Activated CD8-positive, alpha-beta memory T cell treated with anti-CD3 and anti-CD28 coated beads, Interleukin-2, amount 50 U/mL, for 24 hours (primary cell): ENCODE measurements at regions not wholly inside any gene's neighbourhood (a gene's known extent, or its start where the extent isn't known, plus 50 kb on each side); places are given as distances from the start of the nearest gene placed in this dataset.

Experiments used
- DNase-seq: peaks from one replicate; pipeline ENCODE4 v3.0.0-alpha.2; 2020; ENCODE audit errors: extremely low read depth

DNA sequence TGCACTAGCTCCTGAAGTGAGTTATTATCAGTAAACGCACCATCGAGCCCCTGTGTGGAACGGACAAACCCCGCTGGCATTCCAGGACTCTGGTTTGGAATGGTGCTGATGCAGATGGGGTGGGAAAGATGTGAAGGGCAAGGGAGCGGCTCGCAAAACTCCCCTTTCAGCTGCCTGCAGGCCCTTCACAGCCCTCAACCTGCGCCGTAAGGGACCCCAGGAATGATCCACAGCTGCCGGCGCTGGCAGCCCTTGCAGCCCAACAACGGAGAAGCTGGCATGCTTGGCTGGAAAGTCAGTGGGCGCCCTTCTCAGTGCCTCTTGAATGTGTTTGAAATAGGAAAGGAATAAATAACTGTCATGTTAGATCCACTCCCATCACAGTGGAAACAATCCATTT, 1445.5 kb downstream of the BRD1 start:
- no peak for DNase-seq

DNA sequence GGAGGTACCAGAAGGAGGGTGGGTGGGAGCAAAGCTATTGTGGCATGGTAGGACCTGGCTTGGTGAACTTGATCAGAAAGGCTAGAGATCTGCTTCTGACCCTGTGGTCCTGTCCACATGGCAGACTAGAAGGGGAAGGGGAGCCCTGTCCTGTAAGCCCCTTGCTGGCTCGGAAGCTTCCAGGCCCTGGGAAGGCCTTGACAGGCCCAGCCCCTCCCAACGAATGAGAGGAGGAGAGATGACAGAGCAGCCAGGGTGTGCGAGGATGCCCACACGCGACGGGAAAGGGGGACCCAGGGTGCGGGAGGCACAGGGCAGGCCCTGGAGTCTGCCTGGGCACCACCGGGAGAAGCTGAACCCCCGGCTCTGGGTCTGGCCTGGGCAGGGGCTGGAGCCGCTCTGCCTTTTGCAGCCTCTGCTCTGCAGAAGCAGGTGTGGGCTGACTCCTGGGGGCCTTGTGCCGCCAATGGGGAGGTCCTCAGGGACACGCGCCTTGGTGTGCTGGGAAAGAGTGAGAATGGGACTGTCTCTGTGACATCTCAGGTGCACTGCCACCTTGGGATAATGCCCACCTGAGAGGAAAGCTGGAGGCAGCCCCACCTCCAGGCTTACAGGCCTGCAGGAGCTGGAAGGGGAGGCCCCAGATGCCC, 1447.5 kb downstream of the BRD1 start:
- DNase-seq: no peak

DNA sequence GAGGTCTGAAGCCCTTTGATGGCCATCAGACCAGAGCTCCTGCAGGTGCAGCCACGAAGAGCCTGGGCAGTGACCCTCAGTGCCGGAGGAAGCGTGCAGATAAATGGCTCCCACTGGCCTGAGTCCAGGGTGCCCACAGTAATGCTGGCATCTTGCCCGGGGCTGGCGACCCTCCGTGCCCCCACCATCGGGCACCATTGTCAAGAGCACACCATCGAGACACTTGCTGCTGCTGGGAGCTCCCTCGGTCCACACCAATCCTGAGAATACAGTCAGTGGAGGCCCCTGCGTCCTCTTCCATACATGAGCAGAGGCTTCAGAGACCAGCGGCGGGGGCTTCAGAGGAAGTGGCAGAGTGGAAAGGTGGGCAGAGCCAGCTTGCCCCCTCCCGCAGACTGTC, 1448.3 kb downstream of the BRD1 start:
- no peak for DNase-seq

DNA sequence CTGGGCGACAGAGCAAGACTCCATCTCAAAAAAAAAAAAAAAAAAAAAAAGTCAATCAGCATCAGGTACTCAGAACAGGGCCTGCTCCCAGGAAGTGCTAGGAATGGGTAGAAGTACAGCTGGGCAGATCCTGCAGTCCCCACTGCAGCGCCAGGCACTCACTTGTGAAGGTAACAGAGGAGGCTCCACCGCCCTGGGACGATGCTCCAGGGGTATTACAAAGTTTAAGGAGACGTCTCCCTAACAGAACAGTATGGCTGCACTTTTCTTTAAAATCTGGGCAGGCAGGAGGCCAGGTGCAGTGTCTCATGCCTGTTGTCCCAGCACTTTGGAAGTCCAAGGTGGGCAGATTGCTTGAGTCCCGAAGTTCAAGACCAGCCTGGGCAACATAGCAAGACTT, 1449.0 kb downstream of the BRD1 start:
- no peak for DNase-seq

DNA sequence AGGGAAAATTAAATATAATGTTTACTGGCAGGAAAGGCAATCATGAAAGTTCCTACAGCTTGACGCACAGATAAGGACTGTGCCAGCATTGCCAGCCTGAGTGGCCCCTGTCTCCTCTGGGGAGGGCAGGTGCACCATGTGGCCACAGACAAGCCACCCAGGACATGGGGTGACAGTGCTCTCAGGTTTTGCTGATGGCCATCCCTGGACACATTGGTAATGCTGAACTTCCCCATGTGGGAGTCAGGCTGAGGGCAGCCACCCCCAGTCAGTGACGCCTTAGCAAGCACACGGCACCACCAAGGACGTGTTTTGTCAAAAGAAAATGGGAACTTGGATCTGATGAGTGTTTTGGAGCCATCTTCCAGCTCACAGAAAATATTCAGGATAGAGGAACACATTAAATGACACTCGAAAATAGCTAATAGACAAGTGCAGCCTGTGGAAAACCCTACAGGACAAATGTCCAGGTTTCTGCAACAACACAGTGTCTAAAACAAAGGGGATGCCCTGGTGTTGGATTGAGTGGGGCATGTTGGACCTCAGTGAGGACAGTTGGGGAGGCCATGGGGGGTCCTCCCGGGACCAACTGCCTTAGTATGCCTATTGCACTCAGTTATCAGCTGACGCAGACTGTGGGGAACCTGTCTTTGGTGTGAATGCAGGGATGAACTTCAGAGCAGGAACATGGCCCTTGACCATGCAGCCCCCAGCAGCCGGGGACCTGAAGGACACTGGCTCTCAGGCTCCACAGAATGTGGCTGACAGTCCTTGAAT, 1450.5 kb downstream of the BRD1 start:
- DNase-seq: no peak

DNA sequence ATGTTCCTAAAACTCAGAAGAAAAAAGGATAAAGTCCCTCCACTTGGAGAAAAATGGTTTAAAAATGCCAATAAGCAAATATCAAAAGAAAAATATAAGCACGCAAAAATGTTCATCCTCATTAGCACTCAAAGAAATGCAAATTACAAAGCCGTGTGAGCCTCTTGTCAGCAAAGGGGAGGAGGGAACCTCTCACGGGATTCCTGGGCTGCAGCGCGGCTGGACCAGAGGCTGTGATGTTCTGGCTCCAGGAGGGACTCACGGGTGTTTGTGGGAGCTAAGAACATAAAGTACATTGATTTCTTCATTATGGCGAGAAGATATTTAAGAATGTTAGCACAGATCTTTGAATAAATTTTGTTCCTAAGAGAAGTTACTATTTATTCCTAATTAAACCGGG, 1451.2 kb downstream of the BRD1 start:
- DNase-seq: no peak

DNA sequence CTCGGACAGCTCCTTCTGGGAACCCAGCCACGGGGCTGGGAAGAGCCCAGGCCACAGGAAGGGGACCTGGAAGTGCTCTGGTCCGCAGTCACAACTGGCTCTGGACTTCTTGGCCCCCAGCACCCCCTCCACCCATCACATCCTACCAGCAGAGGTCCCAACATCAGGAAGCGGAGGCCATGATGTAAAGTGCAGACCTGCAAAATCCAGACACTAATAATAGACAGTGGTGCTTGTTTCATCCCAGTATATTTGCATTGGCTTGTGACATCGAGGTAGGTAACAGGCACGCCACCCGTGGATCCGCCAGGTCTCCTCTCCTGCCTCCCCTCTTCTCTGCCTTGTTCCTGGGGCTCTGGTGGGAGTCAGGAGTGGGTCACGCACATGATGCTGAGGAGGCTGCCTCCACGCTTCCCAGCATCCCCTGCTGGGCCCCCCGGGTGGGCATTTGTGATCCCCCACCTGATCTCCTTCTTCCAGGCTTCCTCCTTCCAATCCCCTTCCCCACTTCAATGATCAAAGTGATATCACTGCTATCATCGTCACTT, 1454.0 kb downstream of the BRD1 start:
- DNase-seq: no peak

DNA sequence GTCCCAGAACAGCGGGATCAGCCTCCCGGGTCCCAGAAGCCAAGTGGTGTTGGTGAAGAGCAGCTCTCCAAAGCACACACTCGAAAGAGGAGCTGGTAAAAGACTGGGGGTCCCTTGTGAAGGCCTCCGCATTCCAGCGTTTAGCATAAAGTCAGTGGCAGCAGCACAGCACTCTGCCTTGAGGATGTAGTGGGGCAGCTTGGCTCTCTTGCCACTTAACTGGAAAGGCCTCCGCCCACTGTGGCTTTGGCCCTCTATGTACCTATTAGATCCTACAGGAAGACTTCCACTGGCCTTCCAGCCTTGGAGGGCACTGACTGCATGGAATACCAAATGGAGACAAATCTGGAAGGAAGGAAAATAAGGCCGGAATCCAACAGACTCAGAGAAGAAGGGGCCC, 1455.3 kb downstream of the BRD1 start:
- DNase-seq: no peak

DNA sequence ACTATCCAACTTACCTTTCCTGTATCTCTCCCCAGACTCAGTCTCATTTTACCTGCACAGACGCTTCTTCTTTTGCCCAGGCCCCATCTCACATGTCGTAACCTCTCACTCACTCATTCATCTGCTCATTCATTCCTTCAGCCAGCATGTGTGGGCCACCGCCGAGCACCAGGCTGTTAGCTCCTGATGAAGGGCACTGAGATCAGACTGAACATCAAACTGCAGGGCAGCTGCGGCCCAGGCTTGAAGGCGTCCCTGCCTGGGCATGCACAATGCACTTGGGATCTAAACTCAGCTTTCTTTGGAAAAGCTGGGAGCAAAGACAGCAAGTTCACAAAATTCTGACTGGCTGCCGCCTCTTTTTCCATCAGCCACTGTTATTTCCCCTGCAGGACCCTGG, 1456.3 kb downstream of the BRD1 start:
- no peak for DNase-seq

DNA sequence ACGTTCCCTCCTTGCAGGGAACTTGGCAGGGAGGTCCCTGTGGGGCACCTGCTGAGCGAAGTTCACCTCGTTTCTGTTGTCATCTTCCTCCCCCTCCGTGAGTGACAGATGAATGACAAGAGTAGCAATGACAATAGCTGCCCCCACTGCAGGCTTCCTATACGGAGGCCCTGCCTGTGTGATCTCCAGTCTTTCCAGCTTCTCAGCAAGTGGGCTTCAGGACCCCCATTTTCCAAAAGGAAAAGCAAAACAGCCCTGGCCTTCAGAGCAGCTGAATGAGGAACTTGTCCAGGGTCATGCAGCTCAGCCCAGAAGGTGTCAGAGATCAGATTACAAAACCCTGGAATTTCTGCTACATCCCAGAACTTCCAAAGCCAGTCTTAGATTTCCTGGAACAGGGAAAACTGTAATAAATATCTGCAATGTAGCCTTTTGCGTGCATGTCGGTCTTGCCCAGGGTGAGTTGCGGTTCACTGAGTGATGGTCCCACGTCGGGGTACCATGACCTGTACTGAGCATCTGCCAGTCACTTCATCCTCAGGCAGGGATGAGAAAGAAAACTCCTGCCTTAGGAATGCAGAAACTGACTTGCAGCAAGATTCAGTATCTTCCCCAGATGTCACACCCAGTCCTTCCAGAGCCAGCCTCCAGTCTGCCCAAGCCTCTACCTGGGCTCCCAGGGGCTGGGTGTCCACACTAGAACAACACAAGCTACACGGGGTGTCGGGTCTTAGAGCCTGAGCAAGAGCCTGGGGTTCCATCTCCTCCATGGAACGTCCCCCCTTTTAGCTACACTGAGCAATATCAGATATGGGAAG, 1457.0 kb downstream of the BRD1 start:
- DNase-seq: no peak

DNA sequence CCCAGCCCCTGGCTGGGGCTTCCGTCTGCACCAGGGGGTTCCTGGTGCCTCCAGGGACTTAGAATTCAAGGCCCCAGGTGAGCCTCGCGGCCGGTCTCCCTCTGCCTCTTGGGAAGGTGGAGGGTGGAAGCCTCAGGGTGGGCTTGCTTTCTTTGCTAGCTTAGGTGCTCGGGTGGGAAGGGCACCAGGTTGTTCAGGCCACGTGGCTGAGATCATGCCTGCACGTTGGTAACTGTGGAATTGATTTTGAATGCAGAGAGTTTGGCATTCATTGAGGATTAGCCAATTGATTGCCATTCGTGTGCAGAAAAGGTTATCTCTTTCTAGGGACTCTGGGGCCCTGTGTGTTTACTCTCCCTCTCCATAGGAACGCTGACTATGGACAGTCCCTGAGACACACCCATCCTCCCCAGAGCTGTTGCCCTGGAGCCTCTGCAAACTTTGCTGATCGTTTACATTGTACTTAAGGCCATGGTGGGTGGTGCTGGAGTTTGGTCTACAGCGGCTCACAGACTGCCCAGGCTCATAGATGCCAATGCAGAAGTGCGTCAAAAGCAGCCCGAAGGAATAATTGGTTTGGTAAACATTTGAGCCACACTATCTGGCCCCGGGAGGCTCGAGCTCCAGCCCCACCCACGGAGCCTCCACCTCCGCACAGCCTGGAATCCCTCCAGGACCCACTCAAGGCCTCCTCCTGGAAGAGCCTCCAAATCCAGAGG, 1457.7 kb downstream of the BRD1 start:
- no peak for DNase-seq

DNA sequence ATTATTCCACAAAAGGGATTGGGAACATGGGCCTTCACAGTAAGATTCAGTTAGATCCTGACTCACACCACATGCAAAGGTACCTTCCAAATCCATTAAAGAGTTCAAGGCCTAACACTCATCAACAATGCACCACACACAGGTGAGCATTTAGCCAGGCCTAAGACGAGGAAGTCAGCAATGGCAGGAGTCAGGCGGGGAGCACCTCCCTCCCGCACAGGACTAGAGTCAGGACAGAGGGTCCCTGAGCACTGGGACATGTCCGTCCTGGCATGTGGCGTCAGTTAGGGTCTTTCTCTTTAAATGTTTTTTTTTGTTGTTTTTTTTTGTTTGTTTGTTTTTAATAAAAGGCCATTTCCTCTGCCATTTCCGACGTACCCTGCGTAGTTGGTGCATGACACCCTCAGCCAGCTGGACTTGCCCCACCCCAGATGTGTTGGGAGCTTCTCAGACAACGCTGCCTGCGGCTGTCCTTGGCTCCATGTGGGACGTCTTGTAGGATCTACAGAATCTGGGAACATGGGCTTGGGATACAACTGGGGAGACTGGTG, 1458.6 kb downstream of the BRD1 start:
- DNase-seq: no peak

DNA sequence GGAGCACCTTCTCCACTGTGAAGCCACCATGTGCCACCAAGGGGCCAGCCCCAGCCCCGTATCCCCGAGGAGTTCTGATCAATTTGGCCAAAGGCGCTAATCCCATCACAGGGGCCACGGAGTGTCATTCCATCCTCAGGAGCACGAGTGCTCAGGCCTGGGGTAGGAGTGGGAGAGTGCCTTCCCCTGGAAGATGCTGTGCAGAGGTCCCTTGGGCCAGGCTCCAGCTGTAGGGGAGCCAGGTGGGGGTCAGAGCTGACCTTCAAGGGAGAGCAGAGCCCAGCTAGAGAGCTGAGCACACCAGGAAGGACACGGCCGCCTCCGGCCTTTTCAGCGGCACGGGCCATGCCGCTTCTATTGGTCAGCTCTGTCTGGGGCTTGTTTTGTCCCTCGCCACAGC, 1459.9 kb downstream of the BRD1 start:
- DNase-seq: no peak

DNA sequence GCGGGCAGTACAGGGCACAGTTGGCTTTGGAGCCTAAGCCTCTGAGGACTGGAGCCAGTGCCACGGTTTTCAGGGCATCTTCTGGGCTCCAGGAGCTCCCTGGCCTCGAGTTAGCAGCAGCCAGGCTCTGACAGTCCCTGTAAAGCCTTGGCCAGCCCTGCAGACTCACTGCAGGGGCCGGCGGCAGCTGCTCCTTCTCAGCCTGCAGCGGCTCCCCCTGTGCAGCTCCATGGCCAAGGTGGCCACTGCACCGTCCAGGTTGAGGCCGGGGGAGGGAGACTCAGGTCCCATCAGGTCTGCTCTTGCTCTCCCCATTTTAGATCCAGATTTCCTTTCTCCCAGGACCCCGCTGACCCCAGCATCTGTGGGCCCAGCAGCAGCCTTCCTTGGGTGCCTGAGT, 1461.1 kb downstream of the BRD1 start:
- no peak for DNase-seq

DNA sequence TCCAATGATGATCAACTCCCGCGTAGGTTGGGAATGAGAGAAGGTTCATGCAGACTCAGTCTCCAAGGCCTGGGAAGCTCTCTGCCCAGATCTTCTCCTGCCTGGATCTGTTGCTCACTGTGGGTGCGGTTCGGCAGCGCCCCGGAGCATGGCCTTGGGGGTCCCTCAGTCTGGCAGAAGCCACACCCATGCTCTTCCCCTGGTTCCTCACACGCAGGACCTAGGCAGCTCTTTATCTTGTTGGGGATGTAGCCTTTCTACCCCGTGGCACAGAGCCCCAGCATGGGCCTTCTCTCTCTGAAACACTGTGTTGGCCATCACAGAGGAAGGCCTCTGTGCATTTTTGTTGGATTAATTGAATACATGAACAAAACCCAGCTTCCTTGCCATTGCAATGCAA, 1461.6 kb downstream of the BRD1 start:
- no peak for DNase-seq

DNA sequence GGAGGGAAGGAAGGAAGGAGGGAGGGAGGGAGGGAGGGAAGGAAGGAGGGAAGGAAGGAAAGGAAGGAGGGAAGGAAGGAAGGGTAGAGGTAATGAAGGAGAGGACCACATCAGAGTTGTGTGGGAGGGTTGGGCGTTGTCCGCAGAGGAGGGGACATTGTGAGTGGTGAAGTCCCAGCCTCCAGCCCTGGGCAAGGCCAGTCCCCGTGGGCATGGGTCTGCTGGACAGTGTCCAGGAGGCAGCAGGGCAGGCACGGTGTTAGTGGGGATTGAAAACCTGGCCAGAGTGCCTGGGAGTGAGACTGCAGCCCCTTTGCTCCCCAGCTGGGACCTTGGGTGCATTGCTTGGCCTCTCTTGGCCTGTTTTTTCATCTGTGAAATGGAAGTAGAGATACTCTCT, 1462.3 kb downstream of the BRD1 start:
- no peak for DNase-seq

DNA sequence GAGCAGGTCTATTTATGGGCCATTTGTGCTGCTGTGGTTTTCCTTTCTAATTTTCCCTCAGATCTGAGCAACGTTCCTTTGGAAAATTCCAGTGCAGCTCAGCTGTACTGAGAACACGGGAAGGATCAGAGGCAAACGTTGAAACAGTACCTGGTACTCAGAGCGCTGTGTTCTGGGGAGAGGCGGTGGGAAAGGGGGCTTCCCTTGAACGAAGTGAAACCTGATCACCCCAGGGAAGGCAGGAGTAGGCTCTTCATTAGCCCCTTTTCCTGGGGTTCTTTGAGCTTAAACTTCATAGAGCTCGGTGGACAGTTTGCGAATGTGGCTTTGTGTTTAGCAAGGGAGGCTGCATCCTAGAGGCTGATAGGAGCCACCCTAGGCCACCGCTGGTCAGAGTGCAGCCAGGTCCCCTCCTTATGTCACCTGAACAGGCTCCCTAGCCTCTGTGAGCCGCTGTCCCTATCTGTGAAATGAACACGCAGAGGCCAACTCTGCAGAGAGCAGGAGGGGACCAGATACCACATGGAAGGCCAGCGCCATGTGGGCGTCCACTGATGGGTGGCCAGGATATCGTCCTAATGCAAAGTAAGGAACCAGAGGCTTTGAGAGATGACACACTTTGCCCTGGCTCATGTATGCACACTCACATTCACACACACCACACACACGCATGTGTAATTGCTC, 1464.8 kb downstream of the BRD1 start:
- no peak for DNase-seq

DNA sequence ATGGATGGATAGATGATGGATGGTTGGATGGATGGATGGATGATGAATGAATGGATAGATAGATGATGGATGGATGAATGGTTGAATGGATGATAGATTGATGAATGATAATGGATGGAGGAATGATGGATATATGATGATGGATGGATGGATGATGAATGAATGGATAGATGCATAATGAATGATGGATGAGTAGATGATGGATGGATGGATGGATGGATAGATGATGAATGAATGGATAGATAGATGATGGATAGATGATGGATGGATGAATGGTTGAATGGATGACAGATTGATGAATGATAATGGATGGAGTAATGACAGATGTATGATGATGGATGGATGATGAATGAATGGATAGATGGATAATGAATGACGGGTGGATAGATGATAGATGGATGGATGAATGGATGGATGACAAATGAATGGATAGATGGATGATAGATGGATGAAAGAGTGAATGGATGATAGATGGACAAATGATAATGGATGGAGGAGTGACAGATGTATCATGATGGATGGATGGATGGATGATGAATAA, 1466.5 kb downstream of the BRD1 start:
- DNase-seq: no peak

DNA sequence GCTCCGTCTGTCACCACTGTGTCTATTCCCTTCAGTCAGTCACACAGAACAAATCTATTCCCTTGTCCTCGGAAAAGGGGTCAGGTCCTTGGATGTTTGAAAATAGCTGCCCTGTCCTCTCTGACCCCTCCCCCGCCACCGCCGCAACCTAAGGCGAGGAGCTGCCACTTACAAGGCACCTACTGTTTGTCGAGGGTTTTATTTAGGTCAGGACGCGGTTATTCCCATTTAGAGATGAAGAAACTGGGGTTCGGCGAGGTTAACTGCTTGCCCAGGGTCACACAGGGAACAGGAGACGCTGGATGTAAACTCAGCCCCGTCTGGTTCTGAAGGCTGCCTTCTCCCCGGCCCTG, 1468.1 kb downstream of the BRD1 start:
- DNase-seq: no peak

DNA sequence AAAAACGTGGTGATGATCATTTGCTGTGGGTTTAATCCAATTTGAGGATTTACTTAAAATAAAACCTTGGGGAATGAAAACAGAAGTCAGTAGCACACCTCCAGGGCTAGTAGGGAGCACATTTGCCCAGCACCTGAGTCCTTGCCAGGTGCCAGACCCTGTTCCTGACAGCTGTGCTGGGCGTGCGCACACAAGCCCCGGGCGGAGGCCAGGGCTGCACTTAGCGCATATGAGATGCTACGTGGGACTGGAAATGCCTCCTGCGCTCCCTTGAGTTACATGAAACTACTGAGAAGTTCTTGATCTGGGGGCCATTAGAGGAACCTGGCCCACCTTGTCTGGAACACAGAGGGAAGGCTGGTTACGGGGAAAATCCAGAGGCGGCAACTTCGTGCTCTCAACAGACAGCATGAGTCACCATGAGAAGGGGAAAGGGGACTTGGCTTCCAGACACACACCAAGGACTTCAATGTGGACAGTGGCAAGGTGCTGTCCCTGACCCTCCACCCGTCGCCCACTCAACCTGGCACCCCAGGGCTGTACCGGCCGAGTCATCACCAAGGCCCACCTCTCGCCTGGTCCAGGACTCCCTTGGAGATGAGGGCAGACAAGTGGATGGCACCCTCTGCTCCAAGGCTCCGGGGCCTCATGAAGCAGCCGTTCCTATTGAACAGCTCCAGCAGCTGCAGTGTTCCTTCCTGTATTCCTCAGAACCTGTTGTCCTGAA, 1468.6 kb downstream of the BRD1 start:
- DNase-seq: no peak
